Fibroblast of pulmonary artery (primary cell): ENCODE measurements at regions not wholly inside any gene's neighbourhood (a gene's known extent, or its start where the extent isn't known, plus 50 kb on each side); places are given as distances from the start of the nearest gene placed in this dataset.

ENCODE experiments used
- DNase-seq: peaks from one replicate; pipeline ENCODE4 v3.0.0-alpha.2; 2010; ENCODE audit warnings: low read depth
- H3K4me3 ChIP-seq: replicated peaks from 2 replicates; pipeline ENCODE4 v1.5.1; 2011; ENCODE audit warnings: low read depth, mild to moderate bottlenecking, control low read depth, low read length, moderate library complexity
- CTCF ChIP-seq: IDR thresholded peaks from 2 replicates; pipeline ENCODE4 v1.5.1; 2011; ENCODE audit warnings: mild to moderate bottlenecking, control low read depth, low read length, inconsistent platforms; ENCODE audit errors: missing control alignments

DNA sequence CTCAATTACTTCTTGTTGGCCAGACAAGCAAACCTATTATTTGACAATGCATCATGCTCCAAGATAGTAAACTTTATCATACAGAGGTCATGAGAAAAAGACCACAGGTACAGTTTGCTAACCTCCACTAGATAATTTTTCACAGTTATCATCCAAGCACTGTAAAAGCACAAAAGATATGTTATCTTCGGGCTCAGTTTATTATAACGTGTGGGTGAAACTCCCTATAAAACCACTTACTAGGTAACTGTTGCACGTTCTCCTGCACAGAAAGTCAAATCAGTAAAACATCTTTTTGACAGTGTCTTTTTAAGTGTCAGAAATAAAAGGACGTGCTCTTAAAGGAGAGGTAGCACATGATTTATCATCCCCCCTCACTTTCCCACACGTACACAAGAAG lies 94.7 kb upstream of the BCL11A start:
- TF ChIP-seq CTCF = no peak
- DNase-seq = no peak
- no peak overlapping the region for H3K4me3 ChIP-seq

- no peak for DNase-seq
- no peak overlapping the region for H3K4me3 ChIP-seq
- no peak for TF ChIP-seq CTCF
Observed at GRCh38 chr2:60649721-60650120, 96.3 kb upstream of the BCL11A start.

DNA sequence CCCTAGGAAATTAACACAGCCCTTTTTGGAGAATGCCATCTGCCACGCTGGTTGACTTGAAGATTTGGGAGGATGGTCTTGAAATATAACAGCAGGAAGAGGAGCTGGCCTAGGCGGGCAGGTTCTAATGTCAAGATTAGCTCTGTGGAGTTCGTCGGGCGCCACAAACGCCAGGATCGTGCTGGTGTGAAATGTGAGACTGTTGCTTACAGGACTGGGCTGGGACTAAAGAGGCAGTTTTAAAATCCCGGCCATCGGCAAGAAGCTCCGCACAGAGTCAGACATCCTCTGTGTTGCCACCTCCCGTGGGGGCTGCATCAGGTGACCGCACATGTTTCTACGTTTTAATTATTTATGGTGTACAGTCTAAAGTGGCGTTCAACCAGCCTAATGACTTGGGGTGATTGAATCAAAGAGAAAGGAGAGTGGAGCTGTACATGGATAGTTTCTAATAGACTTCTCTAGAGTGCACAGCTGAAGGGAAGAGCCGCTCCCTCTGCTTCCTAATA lies 99.4 kb upstream of the BCL11A start:
- H3K4me3 ChIP-seq = no peak overlapping the region
- no peak for DNase-seq
- TF ChIP-seq CTCF = no peak

DNA sequence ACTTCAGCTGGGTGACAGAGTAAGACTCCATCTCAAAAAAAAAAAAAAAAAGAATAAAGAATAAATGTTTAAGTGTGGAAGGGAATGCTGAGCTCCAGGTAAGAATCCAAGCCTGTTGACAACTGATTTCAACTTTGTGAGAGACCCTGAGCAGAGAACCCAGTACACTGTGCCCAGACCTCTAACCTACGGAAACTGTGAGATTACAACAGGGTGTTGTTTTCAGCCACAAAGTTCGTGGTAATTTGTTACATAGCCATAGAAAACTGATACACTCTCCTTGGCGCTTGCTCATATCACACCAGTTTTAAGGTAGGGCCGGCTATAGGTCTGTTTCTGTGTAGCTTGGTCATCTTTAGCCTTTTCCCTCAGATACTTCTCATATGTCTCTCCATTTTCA lies 98.4 kb upstream of the PAPOLG start:
- DNase-seq = no peak
- TF ChIP-seq CTCF = no peak
- H3K4me3 ChIP-seq = no peak overlapping the region

- no peak overlapping the region for H3K4me3 ChIP-seq
- no peak for TF ChIP-seq CTCF
- DNase-seq = no peak
Observed at GRCh38 chr2:60659026-60659425, 97.0 kb upstream of the PAPOLG start.

- no peak for DNase-seq
- no peak overlapping the region for H3K4me3 ChIP-seq
- no peak for TF ChIP-seq CTCF
Observed at GRCh38 chr2:60661073-60661738, 94.9 kb upstream of the PAPOLG start.

DNA sequence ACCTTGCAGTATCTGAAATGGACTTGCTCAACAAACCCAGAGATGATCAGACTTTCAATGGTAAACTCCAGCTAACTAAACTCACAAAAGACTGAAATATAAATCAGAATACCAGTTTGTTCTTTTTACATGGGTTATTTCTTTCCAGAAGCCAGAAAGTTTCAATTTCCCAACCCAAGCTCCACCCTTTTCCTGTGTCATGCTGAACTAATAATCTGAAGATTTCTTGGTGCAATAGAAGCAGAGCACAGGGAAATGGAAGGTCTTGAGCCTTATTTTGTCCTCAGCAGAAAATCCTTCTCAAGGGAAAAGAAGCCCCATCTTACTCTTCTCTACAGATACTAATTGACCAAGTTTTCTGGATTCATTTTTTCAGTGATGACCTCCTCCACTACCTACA lies 93.3 kb upstream of the PAPOLG start:
- no peak for TF ChIP-seq CTCF
- H3K4me3 ChIP-seq = no peak overlapping the region
- no peak for DNase-seq
